SK-N-SH treated with all-trans-retinoic acid at 6 μM for 48 hours (cell line): ENCODE measurements at regions not wholly inside any gene's neighbourhood (a gene's known extent, or its start where the extent isn't known, plus 50 kb on each side); places are given as distances from the start of the nearest gene placed in this dataset.

Source experiments
- ATAC-seq: fragments of 200-7000 bp; cut with Tn5 transposase; 3 replicates; pipeline ENCODE4 v1.9.1; 2020; ENCODE audit warnings: mild to moderate bottlenecking, moderate library complexity
- ARNTL ChIP-seq: fragments of 450-650 bp; formaldehyde crosslinking; IDR thresholded peaks from 2 replicates; pipeline ENCODE4 v1.5.0; 2020; ENCODE audit warnings: low read depth, mild to moderate bottlenecking, moderate library complexity, borderline replicate concordance
- CSDC2 ChIP-seq: fragments of 250-450 bp; sonication (Bioruptor Pico); IDR thresholded peaks from 2 replicates; pipeline ENCODE4 v1.5.0; 2020; ENCODE audit warnings: mild to moderate bottlenecking, moderate library complexity
- ESRRG ChIP-seq: fragments of 250-450 bp; sonication (Bioruptor Pico); IDR thresholded peaks from 2 replicates; pipeline ENCODE4 v1.6.1; 2021; ENCODE audit warnings: mild to moderate bottlenecking
- GLIS3 ChIP-seq: fragments of 250-450 bp; sonication (Bioruptor Pico); IDR thresholded peaks from 2 replicates; pipeline ENCODE4 v1.5.0; 2020; ENCODE audit warnings: mild to moderate bottlenecking, moderate library complexity
- ISL1 ChIP-seq: fragments of 250-450 bp; sonication (Bioruptor Pico); IDR thresholded peaks from 2 replicates; pipeline ENCODE4 v2.1.2; 2022; ENCODE audit warnings: mild to moderate bottlenecking, moderate library complexity
- POU6F1 ChIP-seq: fragments of 250-450 bp; sonication (Bioruptor Pico); IDR thresholded peaks from 2 replicates; pipeline ENCODE4 v1.8.0; 2021; ENCODE audit warnings: low read depth, mild to moderate bottlenecking, moderate library complexity, borderline replicate concordance
- RARB ChIP-seq: fragments of 250-450 bp; sonication (Bioruptor Pico); IDR thresholded peaks from 2 replicates; pipeline ENCODE4 v1.8.0; 2021; ENCODE audit warnings: mild to moderate bottlenecking, moderate library complexity
- SNAI2 ChIP-seq: fragments of 250-450 bp; sonication (Bioruptor Pico); IDR thresholded peaks from 2 replicates; pipeline ENCODE4 v1.5.0; 2020; ENCODE audit warnings: mild to moderate bottlenecking, moderate library complexity
- TCF4 ChIP-seq: fragments of 250-450 bp; sonication (Bioruptor Pico); IDR thresholded peaks from 2 replicates; pipeline ENCODE4 v1.8.0; 2021; ENCODE audit warnings: mild to moderate bottlenecking, moderate library complexity, borderline replicate concordance
- TOX ChIP-seq: fragments of 250-450 bp; sonication (Bioruptor Pico); IDR thresholded peaks from 2 replicates; pipeline ENCODE4 v1.8.0; 2021; ENCODE audit warnings: mild to moderate bottlenecking, moderate library complexity, borderline replicate concordance
- ZC3H10 ChIP-seq: fragments of 250-450 bp; sonication (Bioruptor Pico); IDR thresholded peaks from 2 replicates; pipeline ENCODE4 v1.5.1; 2021; ENCODE audit warnings: mild to moderate bottlenecking, moderate library complexity
- ZFP3 ChIP-seq: fragments of 250-450 bp; sonication (Bioruptor Pico); IDR thresholded peaks from 2 replicates; pipeline ENCODE4 v1.5.0; 2020; ENCODE audit warnings: mild to moderate bottlenecking, moderate library complexity
- ZFP30 ChIP-seq: fragments of 450-650 bp; formaldehyde crosslinking; IDR thresholded peaks from 2 replicates; pipeline ENCODE4 v1.5.0; 2022; ENCODE audit warnings: mild to moderate bottlenecking, moderate library complexity
- ZNF70 ChIP-seq: fragments of 450-650 bp; formaldehyde crosslinking; IDR thresholded peaks from 2 replicates; pipeline ENCODE4 v1.5.0; 2020; ENCODE audit warnings: mild to moderate bottlenecking, moderate library complexity
- ZNF8 ChIP-seq: fragments of 450-650 bp; formaldehyde crosslinking; IDR thresholded peaks from 2 replicates; pipeline ENCODE4 v1.5.0; 2020; ENCODE audit warnings: mild to moderate bottlenecking, moderate library complexity
- TF ChIP-seq, protein P1 (sequence below): fragments of 250-450 bp; sonication (Bioruptor Pico); IDR thresholded peaks from 2 replicates; pipeline ENCODE4 v1.8.0; 2020; ENCODE audit warnings: mild to moderate bottlenecking, moderate library complexity, borderline replicate concordance
- TF ChIP-seq, protein P2 (sequence below): fragments of 250-450 bp; sonication (Bioruptor Pico); IDR thresholded peaks from 2 replicates; pipeline ENCODE4 v1.5.0; 2020; ENCODE audit warnings: mild to moderate bottlenecking, moderate library complexity
- TF ChIP-seq, protein P3 (sequence below): fragments of 250-450 bp; sonication (Bioruptor Pico); IDR thresholded peaks from 2 replicates; pipeline ENCODE4 v1.5.1; 2020; ENCODE audit warnings: low read depth, mild to moderate bottlenecking, moderate library complexity

- TF ChIP-seq, protein P1, sequence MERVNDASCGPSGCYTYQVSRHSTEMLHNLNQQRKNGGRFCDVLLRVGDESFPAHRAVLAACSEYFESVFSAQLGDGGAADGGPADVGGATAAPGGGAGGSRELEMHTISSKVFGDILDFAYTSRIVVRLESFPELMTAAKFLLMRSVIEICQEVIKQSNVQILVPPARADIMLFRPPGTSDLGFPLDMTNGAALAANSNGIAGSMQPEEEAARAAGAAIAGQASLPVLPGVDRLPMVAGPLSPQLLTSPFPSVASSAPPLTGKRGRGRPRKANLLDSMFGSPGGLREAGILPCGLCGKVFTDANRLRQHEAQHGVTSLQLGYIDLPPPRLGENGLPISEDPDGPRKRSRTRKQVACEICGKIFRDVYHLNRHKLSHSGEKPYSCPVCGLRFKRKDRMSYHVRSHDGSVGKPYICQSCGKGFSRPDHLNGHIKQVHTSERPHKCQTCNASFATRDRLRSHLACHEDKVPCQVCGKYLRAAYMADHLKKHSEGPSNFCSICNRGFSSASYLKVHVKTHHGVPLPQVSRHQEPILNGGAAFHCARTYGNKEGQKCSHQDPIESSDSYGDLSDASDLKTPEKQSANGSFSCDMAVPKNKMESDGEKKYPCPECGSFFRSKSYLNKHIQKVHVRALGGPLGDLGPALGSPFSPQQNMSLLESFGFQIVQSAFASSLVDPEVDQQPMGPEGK (CRISPR knock-in tag): no peak
- TF ChIP-seq ZNF8 (CRISPR knock-in tag) (no peak), ARNTL (no peak), CSDC2 (CRISPR knock-in tag) (no peak), ZFP30 (CRISPR knock-in tag) (no peak), ISL1 (CRISPR knock-in tag) (no peak), TOX (no peak), ZFP3 (CRISPR knock-in tag) (no peak)
- TF ChIP-seq, protein P2, sequence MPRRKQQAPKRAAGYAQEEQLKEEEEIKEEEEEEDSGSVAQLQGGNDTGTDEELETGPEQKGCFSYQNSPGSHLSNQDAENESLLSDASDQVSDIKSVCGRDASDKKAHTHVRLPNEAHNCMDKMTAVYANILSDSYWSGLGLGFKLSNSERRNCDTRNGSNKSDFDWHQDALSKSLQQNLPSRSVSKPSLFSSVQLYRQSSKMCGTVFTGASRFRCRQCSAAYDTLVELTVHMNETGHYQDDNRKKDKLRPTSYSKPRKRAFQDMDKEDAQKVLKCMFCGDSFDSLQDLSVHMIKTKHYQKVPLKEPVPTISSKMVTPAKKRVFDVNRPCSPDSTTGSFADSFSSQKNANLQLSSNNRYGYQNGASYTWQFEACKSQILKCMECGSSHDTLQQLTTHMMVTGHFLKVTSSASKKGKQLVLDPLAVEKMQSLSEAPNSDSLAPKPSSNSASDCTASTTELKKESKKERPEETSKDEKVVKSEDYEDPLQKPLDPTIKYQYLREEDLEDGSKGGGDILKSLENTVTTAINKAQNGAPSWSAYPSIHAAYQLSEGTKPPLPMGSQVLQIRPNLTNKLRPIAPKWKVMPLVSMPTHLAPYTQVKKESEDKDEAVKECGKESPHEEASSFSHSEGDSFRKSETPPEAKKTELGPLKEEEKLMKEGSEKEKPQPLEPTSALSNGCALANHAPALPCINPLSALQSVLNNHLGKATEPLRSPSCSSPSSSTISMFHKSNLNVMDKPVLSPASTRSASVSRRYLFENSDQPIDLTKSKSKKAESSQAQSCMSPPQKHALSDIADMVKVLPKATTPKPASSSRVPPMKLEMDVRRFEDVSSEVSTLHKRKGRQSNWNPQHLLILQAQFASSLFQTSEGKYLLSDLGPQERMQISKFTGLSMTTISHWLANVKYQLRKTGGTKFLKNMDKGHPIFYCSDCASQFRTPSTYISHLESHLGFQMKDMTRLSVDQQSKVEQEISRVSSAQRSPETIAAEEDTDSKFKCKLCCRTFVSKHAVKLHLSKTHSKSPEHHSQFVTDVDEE (CRISPR knock-in tag): no peak
- TF ChIP-seq, protein P3, sequence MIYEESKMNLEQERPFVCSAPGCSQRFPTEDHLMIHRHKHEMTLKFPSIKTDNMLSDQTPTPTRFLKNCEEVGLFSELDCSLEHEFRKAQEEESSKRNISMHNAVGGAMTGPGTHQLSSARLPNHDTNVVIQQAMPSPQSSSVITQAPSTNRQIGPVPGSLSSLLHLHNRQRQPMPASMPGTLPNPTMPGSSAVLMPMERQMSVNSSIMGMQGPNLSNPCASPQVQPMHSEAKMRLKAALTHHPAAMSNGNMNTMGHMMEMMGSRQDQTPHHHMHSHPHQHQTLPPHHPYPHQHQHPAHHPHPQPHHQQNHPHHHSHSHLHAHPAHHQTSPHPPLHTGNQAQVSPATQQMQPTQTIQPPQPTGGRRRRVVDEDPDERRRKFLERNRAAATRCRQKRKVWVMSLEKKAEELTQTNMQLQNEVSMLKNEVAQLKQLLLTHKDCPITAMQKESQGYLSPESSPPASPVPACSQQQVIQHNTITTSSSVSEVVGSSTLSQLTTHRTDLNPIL (CRISPR knock-in tag): no peak
- TF ChIP-seq, all 23 proteins: peak for 0
- no peak for ATAC-seq
Observed at GRCh38 chr10:52965938-52966401, 193.4 kb upstream of the MBL2 start.

DNA sequence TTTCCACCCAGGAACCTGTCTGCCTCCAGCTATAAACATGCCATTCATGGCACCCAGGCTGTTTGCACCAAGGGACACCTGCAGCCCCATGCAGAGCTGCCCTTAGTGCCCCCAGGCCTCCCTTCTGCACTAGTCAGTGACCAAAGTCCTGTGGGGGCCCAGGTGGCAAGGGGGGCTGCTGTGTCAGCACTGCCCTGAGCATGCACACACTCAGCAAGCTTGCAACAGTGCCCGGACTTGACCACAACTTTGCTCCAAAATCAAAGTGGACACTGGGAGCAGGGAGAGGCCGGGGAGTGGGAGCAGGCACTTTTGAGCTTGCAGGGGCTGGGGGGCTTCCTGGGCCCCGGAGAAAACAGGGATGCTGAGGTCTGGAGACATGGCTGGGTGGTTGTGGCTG lies 192.9 kb upstream of the MBL2 start:
- ATAC-seq: no peak
- TF ChIP-seq ZFP3 (CRISPR knock-in tag) (no peak), TOX (no peak)

- TF ChIP-seq ARNTL (no peak), ZNF70 (CRISPR knock-in tag) (no peak), ZNF8 (CRISPR knock-in tag) (no peak), ISL1 (CRISPR knock-in tag) (no peak), RARB (CRISPR knock-in tag) (no peak)
- TF ChIP-seq, protein P2 (CRISPR knock-in tag): no peak
- TF ChIP-seq, protein P3 (CRISPR knock-in tag): no peak
- ATAC-seq: no peak
Observed at GRCh38 chr10:52961323-52961722, 188.7 kb upstream of the MBL2 start.

DNA sequence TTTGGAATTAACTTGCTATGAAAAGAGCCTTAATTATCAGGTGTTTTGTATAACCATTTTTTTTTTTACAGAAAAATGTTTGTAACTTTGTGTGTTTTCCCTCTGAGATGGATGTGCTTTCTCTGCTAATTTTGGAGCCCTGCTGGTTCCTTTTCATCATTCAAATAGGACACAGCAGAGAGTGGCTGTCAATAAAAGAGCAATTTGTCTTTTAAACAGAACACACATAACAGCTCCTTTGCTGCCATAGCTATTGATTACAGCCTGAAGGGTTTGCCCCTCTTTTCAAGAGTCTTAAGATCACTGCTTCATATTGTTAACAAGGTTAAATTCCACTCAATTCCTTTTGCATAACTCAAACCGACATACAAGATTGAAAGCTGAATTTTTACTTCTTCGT lies 187.2 kb upstream of the MBL2 start:
- TF ChIP-seq POU6F1 (CRISPR knock-in tag): no peak
- TF ChIP-seq TCF4 (CRISPR knock-in tag): no peak
- no peak for TF ChIP-seq ZNF8 (CRISPR knock-in tag)
- TF ChIP-seq, protein P2 (CRISPR knock-in tag): no peak
- TF ChIP-seq ISL1 (CRISPR knock-in tag): no peak
- TF ChIP-seq, protein P3 (CRISPR knock-in tag): no peak
- no peak for TF ChIP-seq ZNF70 (CRISPR knock-in tag)
- TF ChIP-seq SNAI2 (CRISPR knock-in tag): no peak
- no peak for TF ChIP-seq ESRRG (CRISPR knock-in tag)
- no peak for TF ChIP-seq ZC3H10 (CRISPR knock-in tag)
- no peak for TF ChIP-seq GLIS3 (CRISPR knock-in tag)
- no peak for TF ChIP-seq ARNTL
- TF ChIP-seq, all 23 proteins: peak for 0
- no peak for ATAC-seq
